Mucosa of rectum (tissue), 2 donors: ENCODE measurements at regions not wholly inside any gene's neighbourhood (a gene's known extent, or its start where the extent isn't known, plus 50 kb on each side); places are given as distances from the start of the nearest gene placed in this dataset.

ENCODE experiments used
- H3K27ac ChIP-seq, 2 donors: one replicate each; pipeline ENCODE4 v1.7.0; 2013; ENCODE audit warnings: inconsistent platforms in 2 of 2, low read depth in 2 of 2, low read length in 2 of 2
- H3K27me3 ChIP-seq, 2 donors: one replicate each; pipeline ENCODE4 v1.7.0; 2013; ENCODE audit warnings: low read length in 2 of 2; ENCODE audit not compliant: control insufficient read depth in 2 of 2, insufficient read depth in 2 of 2
- H3K36me3 ChIP-seq, 2 donors: one replicate each; pipeline ENCODE4 v1.7.0; 2013; ENCODE audit warnings: low read length in 2 of 2; ENCODE audit not compliant: control insufficient read depth in 2 of 2, insufficient read depth in 2 of 2
- H3K4me1 ChIP-seq, 2 donors: one replicate each; pipeline ENCODE4 v1.7.0; 2013; ENCODE audit warnings: low read length in 2 of 2, mild to moderate bottlenecking in 1 of 2; ENCODE audit not compliant: control insufficient read depth in 2 of 2, insufficient read depth in 2 of 2
- H3K4me3 ChIP-seq, 2 donors: one replicate each; pipeline ENCODE4 v1.7.0; 2013; ENCODE audit warnings: low read length in 2 of 2
- H3K9ac ChIP-seq, 2 donors: one replicate each; pipeline ENCODE4 v1.7.0; 2013; ENCODE audit warnings: low read length in 2 of 2, low read depth in 1 of 2, mild to moderate bottlenecking in 1 of 2
- H3K9me3 ChIP-seq, 2 donors: one replicate each; pipeline ENCODE4 v1.7.0; 2013; ENCODE audit warnings: low read length in 2 of 2; ENCODE audit not compliant: control insufficient read depth in 2 of 2
- donor health status: healthy.
- donor health status: Normal muscosa, but diverticular disease.

GRCh38 chr2:133776936-133777573 lies 208.8 kb upstream of the NCKAP5 start:
- Histone ChIP-seq H3K9ac (no peak overlapping the region), H3K4me3 (no peak overlapping the region), H3K27ac (no peak overlapping the region), H3K36me3 (no peaks in the 10 kb centered on the region), H3K9me3 (no peaks in the 10 kb centered on the region), H3K27me3 (no peaks in the 10 kb centered on the region), H3K4me1 (no peaks in the 10 kb centered on the region)

GRCh38 chr2:133777574-133777960 lies 209.3 kb upstream of the NCKAP5 start:
- Histone ChIP-seq H3K27ac (no peak overlapping the region), H3K9me3 (no peaks in the 10 kb centered on the region), H3K4me1 (no peaks in the 10 kb centered on the region), H3K4me3 (no peak overlapping the region), H3K27me3 (no peaks in the 10 kb centered on the region), H3K36me3 (no peaks in the 10 kb centered on the region), H3K9ac (no peak overlapping the region)

GRCh38 chr2:133780099-133780996 lies 212.1 kb upstream of the NCKAP5 start:
- H3K4me1 ChIP-seq = no peaks in the 10 kb centered on the region
- no peaks in the 10 kb centered on the region for H3K27me3 ChIP-seq
- no peak overlapping the region for H3K9ac ChIP-seq
- H3K9me3 ChIP-seq = no peaks in the 10 kb centered on the region
- H3K36me3 ChIP-seq = no peaks in the 10 kb centered on the region
- no peak overlapping the region for H3K4me3 ChIP-seq
- no peak overlapping the region for H3K27ac ChIP-seq

DNA sequence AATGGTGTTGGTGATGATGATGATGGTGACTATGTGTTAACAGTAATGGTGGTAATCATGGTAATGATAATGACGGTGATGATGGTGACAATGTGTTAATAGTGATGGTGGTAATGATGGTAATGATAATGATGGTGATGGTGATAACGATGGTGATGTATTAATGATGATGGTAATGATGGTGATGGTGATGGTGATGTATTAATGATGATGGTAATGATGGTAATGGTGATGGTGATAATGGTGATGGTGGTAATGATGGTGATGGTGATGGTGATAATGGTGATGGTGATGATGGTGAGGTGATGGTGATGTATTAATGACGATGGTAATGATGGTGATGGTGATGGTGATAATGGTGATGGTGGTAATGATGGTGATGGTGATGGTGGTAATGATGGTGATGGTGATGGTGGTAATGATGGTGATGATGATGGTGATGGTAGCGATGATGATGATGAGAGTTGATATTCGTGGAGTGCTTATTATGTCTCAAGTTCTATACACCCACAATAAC lies 212.8 kb upstream of the NCKAP5 start:
- Histone ChIP-seq H3K27ac (no peak overlapping the region), H3K36me3 (no peaks in the 10 kb centered on the region), H3K9ac (no peak overlapping the region), H3K4me3 (no peak overlapping the region), H3K4me1 (no peaks in the 10 kb centered on the region), H3K9me3 (no peaks in the 10 kb centered on the region), H3K27me3 (no peaks in the 10 kb centered on the region)

DNA sequence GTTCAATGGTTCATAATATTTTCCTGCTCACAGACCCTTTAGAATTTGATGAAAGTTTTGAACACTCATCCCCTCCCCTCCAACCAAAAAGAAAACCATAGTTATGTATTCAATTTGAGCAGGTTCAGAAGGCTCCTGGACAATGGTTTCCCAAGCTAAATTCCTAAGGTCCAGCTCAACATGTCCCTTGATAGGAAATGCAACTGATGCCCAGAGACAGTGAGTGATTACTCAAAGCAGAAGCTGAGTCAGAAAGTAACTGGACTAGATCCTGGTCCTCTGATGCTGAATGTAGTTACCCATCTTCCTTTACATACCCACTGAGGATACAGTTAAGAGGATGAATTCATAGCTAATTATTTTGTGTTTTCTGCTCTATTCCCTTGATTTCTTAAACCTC lies 218.9 kb upstream of the NCKAP5 start:
- Histone ChIP-seq H3K4me3 (no peak overlapping the region), H3K36me3 (no peaks in the 10 kb centered on the region), H3K9ac (no peak overlapping the region), H3K9me3 (no peaks in the 10 kb centered on the region), H3K27ac (no peak overlapping the region), H3K4me1 (no peaks in the 10 kb centered on the region), H3K27me3 (no peaks in the 10 kb centered on the region)

DNA sequence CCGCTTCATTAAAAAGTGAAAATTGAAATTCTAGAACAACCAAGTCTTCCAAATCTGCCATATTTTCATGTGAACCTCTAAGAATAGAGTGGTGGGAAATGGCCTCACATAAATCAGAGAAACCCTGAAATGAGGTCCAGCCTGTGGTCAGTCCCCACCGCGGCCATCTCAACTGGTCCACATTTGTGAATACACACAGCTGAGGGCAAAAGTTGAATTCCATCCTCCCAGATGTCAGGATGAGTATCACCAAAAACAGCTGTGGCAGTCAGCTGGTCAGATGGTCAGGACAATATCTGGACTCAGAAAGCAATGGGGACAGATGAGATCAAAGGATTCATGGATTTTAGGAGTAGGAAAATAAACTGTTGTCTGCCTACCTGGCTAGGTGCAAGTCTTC lies 219.4 kb upstream of the NCKAP5 start:
- H3K9me3 ChIP-seq = no peaks in the 10 kb centered on the region
- no peaks in the 10 kb centered on the region for H3K4me1 ChIP-seq
- H3K27me3 ChIP-seq = no peaks in the 10 kb centered on the region
- H3K36me3 ChIP-seq = no peaks in the 10 kb centered on the region
- H3K4me3 ChIP-seq = no peak overlapping the region
- H3K9ac ChIP-seq = no peak overlapping the region
- no peak overlapping the region for H3K27ac ChIP-seq

GRCh38 chr2:133788386-133788785 lies 220.1 kb upstream of the NCKAP5 start:
- no peak overlapping the region for H3K9ac ChIP-seq

GRCh38 chr2:133789743-133790142 lies 221.5 kb upstream of the NCKAP5 start:
- H3K9ac ChIP-seq = no peak overlapping the region

More at GRCh38 chr2:133788386-133788785, 220.1 kb upstream of the NCKAP5 start:
- H3K4me3 ChIP-seq = no peak overlapping the region
- H3K9me3 ChIP-seq = no peaks in the 10 kb centered on the region
- no peaks in the 10 kb centered on the region for H3K27me3 ChIP-seq
- H3K36me3 ChIP-seq = no peaks in the 10 kb centered on the region
- no peak overlapping the region for H3K27ac ChIP-seq
- no peaks in the 10 kb centered on the region for H3K4me1 ChIP-seq

DNA sequence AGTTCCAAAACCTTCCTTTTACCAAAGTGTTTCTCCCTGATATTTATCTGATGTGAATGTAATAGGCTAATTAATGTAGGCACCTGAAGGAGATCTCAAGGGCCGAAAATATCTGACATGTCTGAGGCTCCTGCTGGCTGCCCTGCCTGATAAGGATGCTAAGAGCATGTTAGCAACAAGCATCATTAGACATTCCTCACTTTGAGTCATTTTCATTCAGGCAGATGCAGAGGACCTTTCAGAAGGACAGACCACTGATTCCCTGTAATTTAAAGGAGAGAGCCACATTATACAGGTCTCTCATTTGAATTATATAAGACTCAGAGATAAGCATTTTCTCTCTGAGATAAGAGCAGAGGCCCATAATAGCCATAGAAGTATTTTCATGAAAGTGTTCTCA lies 222.4 kb upstream of the NCKAP5 start:
- H3K9ac ChIP-seq = no peak overlapping the region
- H3K4me1 ChIP-seq = no peaks in the 10 kb centered on the region
- H3K36me3 ChIP-seq = no peaks in the 10 kb centered on the region
- no peaks in the 10 kb centered on the region for H3K9me3 ChIP-seq
- no peak overlapping the region for H3K4me3 ChIP-seq
- H3K27ac ChIP-seq = no peak overlapping the region
- H3K27me3 ChIP-seq = no peaks in the 10 kb centered on the region

More at GRCh38 chr2:133789743-133790142, 221.5 kb upstream of the NCKAP5 start:
- Histone ChIP-seq H3K36me3 (no peaks in the 10 kb centered on the region), H3K27ac (no peak overlapping the region), H3K4me3 (no peak overlapping the region), H3K27me3 (no peaks in the 10 kb centered on the region), H3K9me3 (no peaks in the 10 kb centered on the region), H3K4me1 (no peaks in the 10 kb centered on the region)

- H3K4me3 ChIP-seq = no peak overlapping the region
- no peaks in the 10 kb centered on the region for H3K9me3 ChIP-seq
- H3K27ac ChIP-seq = no peak overlapping the region
- no peaks in the 10 kb centered on the region for H3K36me3 ChIP-seq
- H3K9ac ChIP-seq = no peak overlapping the region
- no peaks in the 10 kb centered on the region for H3K4me1 ChIP-seq
- no peaks in the 10 kb centered on the region for H3K27me3 ChIP-seq
Measured at GRCh38 chr2:133791191-133791590, 222.9 kb upstream of the NCKAP5 start.
